CD14-positive monocyte (primary cell): ENCODE measurements at regions not wholly inside any gene's neighbourhood (a gene's known extent, or its start where the extent isn't known, plus 50 kb on each side); places are given as distances from the start of the nearest gene placed in this dataset.

ENCODE experiments used
- DNase-seq, 3 donors: peaks; one replicate each; pipeline ENCODE4 v3.0.0-alpha.2; 2011 to 2022
- H2AFZ ChIP-seq: 2 replicates; pipeline ENCODE4 v1.6.0; 2012; ENCODE audit warnings: mild to moderate bottlenecking, low read depth, low read length, inconsistent platforms; ENCODE audit not compliant: insufficient read depth, poor library complexity, severe bottlenecking
- H3K27ac ChIP-seq, 2 donors: 1 replicate in 1 of 2; 2 replicates in 1 of 2; pipeline ENCODE4 v1.5.1; 2012 to 2013; ENCODE audit warnings: low read length in 2 of 2, control low read depth in 1 of 2, inconsistent platforms in 1 of 2, low read depth in 1 of 2, mild to moderate bottlenecking in 1 of 2
- H3K27me3 ChIP-seq, 2 donors: one replicate each; pipeline versions ENCODE4 v1.6.0 to v1.6.1; 2011 to 2013; ENCODE audit warnings: low read length in 2 of 2; ENCODE audit not compliant: control insufficient read depth in 2 of 2, insufficient read depth in 2 of 2
- H3K36me3 ChIP-seq, 2 donors: replicated peaks in 1 of 2; 1 replicate in 1 of 2; 2 replicates in 1 of 2; pipeline versions ENCODE4 v1.5.1 to v1.6.1; 2012 to 2013; ENCODE audit warnings: low read length in 2 of 2, control low read depth in 1 of 2, inconsistent platforms in 1 of 2, mild to moderate bottlenecking in 1 of 2; ENCODE audit not compliant: insufficient read depth in 2 of 2, control insufficient read depth in 1 of 2
- H3K4me1 ChIP-seq, 2 donors: 1 replicate in 1 of 2; 2 replicates in 1 of 2; pipeline versions ENCODE4 v1.5.1 to v1.6.1; 2012 to 2013; ENCODE audit warnings: low read length in 2 of 2, control low read depth in 1 of 2, inconsistent platforms in 1 of 2, mild to moderate bottlenecking in 1 of 2, moderate library complexity in 1 of 2; ENCODE audit not compliant: insufficient read depth in 2 of 2, control insufficient read depth in 1 of 2
- H3K4me2 ChIP-seq: replicated peaks from 2 replicates; pipeline ENCODE3; 2012; ENCODE audit warnings: low read length, moderate library complexity, mild to moderate bottlenecking; ENCODE audit not compliant: poor library complexity, severe bottlenecking; ENCODE audit errors: extremely low read depth
- H3K4me3 ChIP-seq, 3 experiments: fragments of 200-600 bp in 1 of 3; sonication (generic) in 1 of 3; replicated peaks in 1 of 3; 1 replicate in 2 of 3; 2 replicates in 1 of 3; pipeline ENCODE4 v1.5.1; 2011 to 2013; ENCODE audit warnings: low read length in 3 of 3, mild to moderate bottlenecking in 3 of 3, control low read depth in 2 of 3, low read depth in 2 of 3, inconsistent platforms in 1 of 3, moderate library complexity in 1 of 3
- H3K79me2 ChIP-seq: 2 replicates; pipeline ENCODE4 v1.6.0; 2012; ENCODE audit warnings: mild to moderate bottlenecking, control low read depth, inconsistent platforms, low read length, moderate library complexity; ENCODE audit not compliant: insufficient read depth
- H3K9ac ChIP-seq: 2 replicates; pipeline ENCODE4 v1.6.0; 2017; ENCODE audit warnings: low read length, mild to moderate bottlenecking; ENCODE audit not compliant: insufficient read depth, poor library complexity, severe bottlenecking
- H3K9me3 ChIP-seq, 2 donors: replicated peaks in 1 of 2; 1 replicate in 1 of 2; 2 replicates in 1 of 2; pipeline versions ENCODE4 v1.5.1 to v1.6.1; 2012 to 2013; ENCODE audit warnings: low read length in 2 of 2, control low read depth in 1 of 2; ENCODE audit not compliant: control insufficient read depth in 1 of 2, insufficient read depth in 1 of 2
- H4K20me1 ChIP-seq: 2 replicates; pipeline ENCODE4 v1.6.0; 2012; ENCODE audit warnings: mild to moderate bottlenecking, low read length, control low read depth, moderate library complexity; ENCODE audit not compliant: insufficient read depth
- H3K27ac Mint-ChIP-seq, 7 donors: one replicate each; pipeline ENCODE4 v1.8.0; 2020; ENCODE audit warnings: mild to moderate bottlenecking in 7 of 7, mixed read lengths in 7 of 7, moderate library complexity in 6 of 7, inconsistent platforms in 2 of 7
- H3K27me3 Mint-ChIP-seq, 3 donors: one replicate each; pipeline ENCODE4 v1.8.0; 2021 to 2022; ENCODE audit warnings: low read depth in 3 of 3, mild to moderate bottlenecking in 3 of 3, mixed read lengths in 3 of 3, moderate library complexity in 3 of 3, inconsistent platforms in 1 of 3
- H3K36me3 Mint-ChIP-seq, 2 donors: one replicate each; pipeline ENCODE4 v1.8.0; 2020; ENCODE audit warnings: mixed read lengths in 2 of 2, inconsistent platforms in 1 of 2, mild to moderate bottlenecking in 1 of 2
- H3K4me1 Mint-ChIP-seq: one replicate; pipeline ENCODE4 v1.8.0; 2020; ENCODE audit warnings: mild to moderate bottlenecking, mixed read lengths
- H3K4me3 Mint-ChIP-seq, 2 donors: one replicate each; pipeline ENCODE4 v1.8.0; 2020; ENCODE audit warnings: mild to moderate bottlenecking in 2 of 2, mixed read lengths in 2 of 2, moderate library complexity in 1 of 2
- H3K9me3 Mint-ChIP-seq, 7 donors: one replicate each; pipeline ENCODE4 v1.8.0; 2020 to 2022; ENCODE audit warnings: mixed read lengths in 7 of 7, mild to moderate bottlenecking in 6 of 7, moderate library complexity in 6 of 7, inconsistent platforms in 2 of 7
- CTCF ChIP-seq: fragments of 200-600 bp; IDR thresholded peaks from one replicate; pipeline ENCODE4 v1.8.0; 2022; ENCODE audit warnings: antibody characterized with exemption, mild to moderate bottlenecking
- WGBS: methylation state at CpG from one replicate; pipeline ENCODE4 v1.1.5; 2013; ENCODE audit warnings: missing lambda C conversion rate; ENCODE audit not compliant: insufficient coverage; 5-methylcytosine and 5-hydroxymethylcytosine counted together
- intact Hi-C, 2 donors: fragments of 100-400 bp; cut with micrococcal nuclease; formaldehyde crosslinking; loops; one replicate each; pipeline versions ENCODE4 v1.15.0 to v1.15.1; 2023

DNA sequence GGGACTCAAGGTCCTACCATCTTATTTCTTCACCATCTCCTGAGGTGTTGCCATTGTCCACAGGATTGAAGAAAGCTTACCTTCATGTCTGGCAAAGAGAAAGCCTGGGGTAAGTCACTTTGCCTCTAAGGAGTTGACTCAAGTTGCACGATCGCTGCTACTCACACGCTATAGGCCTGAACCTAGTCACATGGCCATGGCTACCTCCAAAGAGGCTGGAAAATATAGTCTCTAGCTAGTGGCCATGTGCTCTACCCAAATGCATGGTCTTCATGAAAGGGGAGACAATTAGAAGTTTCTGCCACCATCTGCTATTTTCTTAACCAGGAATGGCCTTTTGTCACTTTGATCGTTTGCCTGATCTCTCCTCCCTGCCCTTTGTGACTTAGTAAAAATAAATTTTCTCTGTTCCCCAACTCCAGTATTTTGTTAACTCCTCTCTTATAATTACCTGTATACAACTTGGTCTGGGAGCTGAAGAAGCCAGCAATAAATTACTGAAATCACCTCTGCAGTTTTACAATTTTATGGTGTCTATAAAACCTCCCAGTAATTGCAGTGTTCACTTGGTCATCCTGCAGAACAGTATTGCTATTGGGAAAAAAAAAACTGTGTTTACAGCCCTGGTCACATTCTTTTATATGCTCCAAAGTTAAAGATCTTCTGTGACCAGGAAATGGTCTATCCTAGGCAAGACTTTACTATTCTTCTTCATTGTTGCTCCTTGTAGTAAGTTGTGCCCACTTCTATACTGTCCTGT is 126.7 kb upstream of the TSPAN5 start:
- no peaks in the 10 kb centered on the region for H3K36me3 Mint-ChIP-seq
- H3K36me3 ChIP-seq: no peaks in the 10 kb centered on the region
- H3K27me3 ChIP-seq: no peaks in the 10 kb centered on the region
- no peak overlapping the region for H3K4me3 Mint-ChIP-seq
- no peak overlapping the region for H3K4me2 ChIP-seq
- no peaks in the 10 kb centered on the region for H3K9me3 ChIP-seq
- peaks cover 0 to 2% (median 0%) of the 10 kb centered on the region in 7 donors for H3K9me3 Mint-ChIP-seq
- WGBS: 76% methylated on average over 3 of the region's 4 CpGs
- H3K27me3 Mint-ChIP-seq: peaks cover 0 to 2% (median 2%) of the 10 kb centered on the region in 3 donors
- no peak for DNase-seq
- no peak for TF ChIP-seq CTCF
- no peak overlapping the region for H3K4me3 ChIP-seq
- intact Hi-C loops: no loop called here
- peaks cover 2% of the 10 kb centered on the region for H3K4me1 Mint-ChIP-seq
- no peak overlapping the region for H3K9ac ChIP-seq
- no peaks in the 10 kb centered on the region for H4K20me1 ChIP-seq
- H3K79me2 ChIP-seq: no peaks in the 10 kb centered on the region
- no peaks in the 10 kb centered on the region for H3K4me1 ChIP-seq
- H3K27ac Mint-ChIP-seq: no peak overlapping the region
- no peak overlapping the region for H2AFZ ChIP-seq
- no peak overlapping the region for H3K27ac ChIP-seq

DNA sequence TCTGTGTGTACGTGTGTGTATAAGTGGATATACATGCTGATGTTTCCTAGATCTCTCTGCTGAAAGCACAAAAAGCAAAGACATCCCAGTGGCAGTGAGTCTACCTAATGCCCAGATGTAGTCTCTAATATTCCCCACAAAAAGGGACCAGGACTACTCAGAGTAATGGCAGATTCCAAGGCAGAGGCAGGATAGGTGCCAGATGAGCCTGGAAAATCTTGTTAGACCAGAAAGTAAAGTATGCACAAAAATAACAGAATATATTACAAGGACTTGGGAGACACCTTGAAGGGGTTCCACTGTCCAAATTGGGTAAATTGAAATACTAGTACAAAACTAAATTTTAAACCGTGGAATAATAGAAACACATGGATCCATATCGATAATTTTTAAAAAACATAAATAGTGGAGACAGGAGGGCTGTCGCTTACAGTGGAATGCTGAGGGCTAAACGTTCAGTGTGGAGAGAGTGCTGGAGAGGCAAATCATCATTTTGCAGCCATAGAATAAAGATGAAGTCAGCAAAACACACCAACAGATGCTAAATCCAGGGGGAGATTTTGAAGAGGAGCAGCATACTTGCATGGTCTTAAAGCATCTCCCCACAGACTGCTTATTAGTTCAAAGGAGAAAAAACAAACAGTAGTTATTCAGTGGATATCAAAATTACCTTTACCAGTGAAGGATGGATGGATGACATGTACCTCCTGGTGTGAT is 123.4 kb upstream of the TSPAN5 start:
- no peak overlapping the region for H3K9ac ChIP-seq
- peaks cover 0 to 4% (median 1%) of the 10 kb centered on the region in 3 donors for H3K27me3 Mint-ChIP-seq
- H3K27ac ChIP-seq: no peak overlapping the region
- H3K27ac Mint-ChIP-seq: no peak overlapping the region
- H3K4me1 ChIP-seq: no peaks in the 10 kb centered on the region
- H3K4me2 ChIP-seq: no peak overlapping the region
- no peak for DNase-seq
- intact Hi-C loops: no loop called here
- no peaks in the 10 kb centered on the region for H3K79me2 ChIP-seq
- H3K27me3 ChIP-seq: no peaks in the 10 kb centered on the region
- no peak overlapping the region for H2AFZ ChIP-seq
- no peak for TF ChIP-seq CTCF
- H3K9me3 Mint-ChIP-seq: peaks cover 0 to 4% (median 0%) of the 10 kb centered on the region in 7 donors
- no peaks in the 10 kb centered on the region for H3K36me3 Mint-ChIP-seq
- no peaks in the 10 kb centered on the region for H4K20me1 ChIP-seq
- no peaks in the 10 kb centered on the region for H3K4me1 Mint-ChIP-seq
- H3K9me3 ChIP-seq: peaks cover 0 to 3% of the 10 kb centered on the region in 2 donors
- no peak overlapping the region for H3K4me3 ChIP-seq
- no CpG with 5 or more reads among the region's 5 CpGs for WGBS
- no peak overlapping the region for H3K4me3 Mint-ChIP-seq
- no peaks in the 10 kb centered on the region for H3K36me3 ChIP-seq
